ENCODE measurements at regions not wholly inside any gene's neighbourhood (a gene's known extent, or its start where the extent isn't known, plus 50 kb on each side); places are given as distances from the start of the nearest gene placed in this dataset.

- TF ChIP-seq HMGXB4 (CRISPR knock-in tag; IDR thresholded peaks at IDR 0.05) (no peak), ATF1 (CRISPR knock-in tag; IDR thresholded peaks at IDR 0.05) (no peak), CTCF (IDR thresholded peaks at IDR 0.05) (no peak), NR3C1 (CRISPR knock-in tag; conservative IDR thresholded peaks at IDR 0.05; ENCODE audit: low read depth) (no peak), MLX (CRISPR knock-in tag; IDR thresholded peaks at IDR 0.05) (no peak), TCF7 (CRISPR knock-in tag; IDR thresholded peaks at IDR 0.05; ENCODE audit: low read depth) (no peak), NR2C2 (CRISPR knock-in tag; IDR thresholded peaks at IDR 0.05) (no peak), JAZF1 (CRISPR knock-in tag; IDR thresholded peaks at IDR 0.05) (no peak), ESRRA (CRISPR knock-in tag; IDR thresholded peaks at IDR 0.05; ENCODE audit: borderline replicate concordance) (no peak), SP1 (CRISPR knock-in tag; conservative IDR thresholded peaks at IDR 0.05) (no peak)
These were observed 1530.1 kb upstream of the TPTE start for GRCh38 chr21:8991088-8991907.

Measured in WTC11 (cell line).